B cell (primary cell): ENCODE measurements at regions not wholly inside any gene's neighbourhood (a gene's known extent, or its start where the extent isn't known, plus 50 kb on each side); places are given as distances from the start of the nearest gene placed in this dataset.

Experiments
- ATAC-seq: fragments of 200-7000 bp; cut with Tn5 transposase; one replicate; pipeline ENCODE4 v1.10.0; 2021; ENCODE audit warnings: low read depth, mild to moderate bottlenecking, moderate number of reproducible peaks, moderate library complexity
- CTCF ChIA-PET: fragments of 350-600 bp; sonication (Branson Sonifier 250); formaldehyde crosslinking; loops from one replicate; lab custom pipeline; 2021; ENCODE audit warnings: antibody characterized with exemption, inconsistent platforms; lab: Charles Lee
- POLR2A ChIA-PET: fragments of 350-600 bp; sonication (Branson Sonifier 250); formaldehyde crosslinking; loops from one replicate; lab custom pipeline; 2021; ENCODE audit warnings: antibody characterized with exemption; lab: Charles Lee
- DNase-seq: peaks from one replicate; pipeline ENCODE4 v3.0.0; 2013
- H2AFZ ChIP-seq: 2 replicates; pipeline ENCODE4 v1.6.1; 2012; ENCODE audit warnings: mild to moderate bottlenecking, low read depth, low read length; ENCODE audit not compliant: insufficient read depth, poor library complexity, severe bottlenecking
- H3K27ac ChIP-seq, 2 donors: 1 replicate in 1 of 2; 2 replicates in 1 of 2; pipeline ENCODE4 v1.5.1; 2012 to 2013; ENCODE audit warnings: low read length in 2 of 2, mild to moderate bottlenecking in 2 of 2, moderate library complexity in 1 of 2
- H3K27me3 ChIP-seq, 4 experiments: fragments of 200-600 bp in 1 of 4; sonication (generic) in 1 of 4; replicated peaks in 1 of 4; 1 replicate in 2 of 4; 2 replicates in 2 of 4; pipeline versions ENCODE4 v1.6.1 to v1.7.0; 2013 to 2016; ENCODE audit warnings: low read length in 3 of 4, mild to moderate bottlenecking in 2 of 4, mixed read lengths in 1 of 4, moderate library complexity in 1 of 4; ENCODE audit not compliant: insufficient read depth in 4 of 4, control insufficient read depth in 3 of 4; ENCODE audit errors: control extremely low read depth in 1 of 4
- H3K36me3 ChIP-seq, 2 experiments: replicated peaks in 1 of 2; 1 replicate in 1 of 2; 2 replicates in 1 of 2; pipeline versions ENCODE4 v1.6.1 to v1.7.1; 2013; ENCODE audit warnings: low read length in 1 of 2; ENCODE audit not compliant: insufficient read depth in 2 of 2, control insufficient read depth in 1 of 2; ENCODE audit errors: control extremely low read depth in 1 of 2, extremely low read depth in 1 of 2
- H3K4me1 ChIP-seq, 2 donors: fragments of 200-600 bp in 1 of 2; sonication (generic) in 1 of 2; 1 replicate in 1 of 2; 2 replicates in 1 of 2; pipeline versions ENCODE4 v1.5.1 to v1.6.1; 2013 to 2017; ENCODE audit warnings: low read length in 2 of 2; ENCODE audit not compliant: control insufficient read depth in 2 of 2, insufficient read depth in 2 of 2
- H3K4me2 ChIP-seq: replicated peaks from 2 replicates; pipeline ENCODE3; 2012; ENCODE audit warnings: mild to moderate bottlenecking, low read depth, low read length; ENCODE audit not compliant: poor library complexity, severe bottlenecking
- H3K4me3 ChIP-seq, 5 experiments: fragments of 200-600 bp in 1 of 5; sonication (generic) in 1 of 5; 1 replicate in 3 of 5; 2 replicates in 2 of 5; pipeline versions ENCODE4 v1.5.1 to v1.7.0; 2011 to 2016; ENCODE audit warnings: low read length in 4 of 5, mild to moderate bottlenecking in 4 of 5, low read depth in 2 of 5, control low read depth in 1 of 5, moderate library complexity in 1 of 5; ENCODE audit not compliant: insufficient read depth in 1 of 5; ENCODE audit errors: control extremely low read depth in 1 of 5, extremely low read depth in 1 of 5
- H3K79me2 ChIP-seq: fragments of 200-600 bp; sonication (generic); one replicate; pipeline ENCODE4 v1.6.0; 2016; ENCODE audit warnings: low read length; ENCODE audit not compliant: control insufficient read depth, insufficient read depth
- H3K9ac ChIP-seq: fragments of 200-600 bp; sonication (generic); 2 replicates; pipeline ENCODE4 v1.6.1; 2017; ENCODE audit warnings: mild to moderate bottlenecking, low read length, moderate library complexity
- H3K9me3 ChIP-seq, 3 donors: one replicate each; pipeline versions ENCODE4 v1.6.1 to v1.7.1; 2013; ENCODE audit warnings: low read length in 2 of 3; ENCODE audit not compliant: control insufficient read depth in 2 of 3, insufficient read depth in 1 of 3; ENCODE audit errors: control extremely low read depth in 1 of 3
- H4K20me1 ChIP-seq: 2 replicates; pipeline ENCODE4 v1.6.0; 2012; ENCODE audit warnings: mild to moderate bottlenecking, low read length; ENCODE audit not compliant: insufficient read depth, control insufficient read depth, poor library complexity, severe bottlenecking
- H3K27ac Mint-ChIP-seq: one replicate; pipeline ENCODE4 v1.8.0; 2021; ENCODE audit warnings: mixed read lengths
- H3K27me3 Mint-ChIP-seq: one replicate; pipeline ENCODE4 v1.8.0; 2021; ENCODE audit warnings: mixed read lengths
- H3K4me1 Mint-ChIP-seq: one replicate; pipeline ENCODE4 v1.8.0; 2021; ENCODE audit warnings: mixed read lengths
- H3K4me3 Mint-ChIP-seq: one replicate; pipeline ENCODE4 v1.8.0; 2021; ENCODE audit warnings: mixed read lengths
- H3K9me3 Mint-ChIP-seq: one replicate; pipeline ENCODE4 v1.8.0; 2022; ENCODE audit warnings: mixed read lengths; ENCODE audit not compliant: insufficient read depth
- CTCF ChIP-seq: fragments of 200-600 bp; IDR thresholded peaks from one replicate; pipeline ENCODE4 v1.8.0; 2022; ENCODE audit warnings: antibody characterized with exemption, mild to moderate bottlenecking
- EZH2 ChIP-seq: IDR thresholded peaks from 2 replicates; pipeline ENCODE4 v1.6.1; 2012; ENCODE audit warnings: borderline replicate concordance, low read depth, mild to moderate bottlenecking, moderate library complexity, low read length; ENCODE audit not compliant: insufficient read depth, poor library complexity, severe bottlenecking
- WGBS: methylation state at CpG from one replicate; pipeline ENCODE4 v1.1.5; 2013; ENCODE audit warnings: missing lambda C conversion rate; ENCODE audit not compliant: insufficient coverage; 5-methylcytosine and 5-hydroxymethylcytosine counted together
- intact Hi-C: fragments of 100-400 bp; cut with micrococcal nuclease; formaldehyde crosslinking; loops from one replicate; pipeline ENCODE4 v1.10.0; 2022

- Mint-ChIP-seq H3K4me3 (no peak overlapping the region), H3K27me3 (no peaks in the 10 kb centered on the region), H3K9me3 (no peaks in the 10 kb centered on the region), H3K27ac (no peak overlapping the region), H3K4me1 (peaks cover 10% of the 10 kb centered on the region)
- no peak overlapping the region for H3K4me2 ChIP-seq
- no peak overlapping the region for H3K27ac ChIP-seq
- H3K79me2 ChIP-seq = no peaks in the 10 kb centered on the region
- no peak overlapping the region for H2AFZ ChIP-seq
- H4K20me1 ChIP-seq = no peaks in the 10 kb centered on the region
- ChIA-PET POLR2A (no interaction called here), CTCF (no interaction called here)
- TF ChIP-seq EZH2 = no peak
- no peak for TF ChIP-seq CTCF
- H3K9me3 ChIP-seq = no peaks in the 10 kb centered on the region
- DNase-seq (no peak), ATAC-seq (no peak)
- no peaks in the 10 kb centered on the region for H3K36me3 ChIP-seq
- intact Hi-C loops = no loop called here
- H3K9ac ChIP-seq = no peak overlapping the region
- no CpG with 5 or more reads among the region's 4 CpGs for WGBS
- peaks cover 20 to 37% of the 10 kb centered on the region in 2 donors for H3K4me1 ChIP-seq
- H3K27me3 ChIP-seq = no peaks in the 10 kb centered on the region
- no peak overlapping the region for H3K4me3 ChIP-seq
Measured at GRCh38 chr2:187985923-187986322, 305.8 kb upstream of the GULP1 start.

- no peak for TF ChIP-seq EZH2
- no peak for TF ChIP-seq CTCF
- Histone ChIP-seq H2AFZ (no peak overlapping the region), H3K4me2 (no peak overlapping the region), H3K4me3 (no peak overlapping the region), H3K9me3 (no peaks in the 10 kb centered on the region), H3K79me2 (no peaks in the 10 kb centered on the region), H3K4me1 (peaks cover 20 to 37% of the 10 kb centered on the region in 2 donors), H4K20me1 (no peaks in the 10 kb centered on the region), H3K27me3 (no peaks in the 10 kb centered on the region), H3K36me3 (no peaks in the 10 kb centered on the region), H3K27ac (no peak overlapping the region), H3K9ac (no peak overlapping the region)
- intact Hi-C loops = no loop called here
- no peak overlapping the region for H3K4me3 Mint-ChIP-seq
- DNase-seq (no peak), ATAC-seq (no peak)
- CTCF ChIA-PET = no interaction called here
- H3K9me3 Mint-ChIP-seq = no peaks in the 10 kb centered on the region
- WGBS = 80% methylated on average over 7 of the region's 7 CpGs
- H3K27me3 Mint-ChIP-seq = no peaks in the 10 kb centered on the region
- H3K4me1 Mint-ChIP-seq = peaks cover 10% of the 10 kb centered on the region
- POLR2A ChIA-PET = no interaction called here
- H3K27ac Mint-ChIP-seq = no peak overlapping the region
Measured at GRCh38 chr2:187986390-187987105, 305.1 kb upstream of the GULP1 start.
